ENCODE measurements at regions not wholly inside any gene's neighbourhood (a gene's known extent, or its start where the extent isn't known, plus 50 kb on each side); places are given as distances from the start of the nearest gene placed in this dataset.
"Not testable (repeated sequence)": the region's sequence is repeated elsewhere in the genome, so short reads cannot be mapped to it uniquely, and the experiment has no call there.

- DNase-seq (ENCODE audit: low spot score) = no peak
Observed at GRCh38 chr6:8829296-8829695, 394.0 kb upstream of the SLC35B3 start.

DNA sequence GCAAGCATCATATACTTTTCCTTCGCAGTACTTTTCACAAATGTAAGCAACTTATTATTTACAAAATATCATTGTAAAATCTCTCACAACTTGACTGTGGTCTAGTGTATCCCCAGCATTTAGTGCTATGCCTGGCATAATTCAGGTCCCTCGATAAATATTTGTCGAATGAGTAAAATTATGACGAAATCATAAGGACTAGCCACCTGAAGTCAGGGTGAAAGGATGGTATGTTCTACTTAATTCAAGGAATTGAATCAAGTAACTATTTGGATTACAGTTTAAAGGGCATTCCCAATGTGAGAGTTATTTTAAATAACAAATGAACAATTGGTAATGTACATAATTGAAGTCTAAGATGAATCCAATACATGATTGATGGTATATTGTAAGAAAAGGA is 393.0 kb upstream of the SLC35B3 start:
- DNase-seq (ENCODE audit: low spot score) = no peak

- DNase-seq (ENCODE audit: low spot score) = no peak
Observed at GRCh38 chr6:8825726-8826125, 390.4 kb upstream of the SLC35B3 start.

- no peak for DNase-seq (ENCODE audit: low spot score)
Observed at GRCh38 chr6:8821981-8822381, 386.6 kb upstream of the SLC35B3 start.

GRCh38 chr6:8820313-8820712 is 385.0 kb upstream of the SLC35B3 start:
- DNase-seq (ENCODE audit: low spot score) = no peak

DNA sequence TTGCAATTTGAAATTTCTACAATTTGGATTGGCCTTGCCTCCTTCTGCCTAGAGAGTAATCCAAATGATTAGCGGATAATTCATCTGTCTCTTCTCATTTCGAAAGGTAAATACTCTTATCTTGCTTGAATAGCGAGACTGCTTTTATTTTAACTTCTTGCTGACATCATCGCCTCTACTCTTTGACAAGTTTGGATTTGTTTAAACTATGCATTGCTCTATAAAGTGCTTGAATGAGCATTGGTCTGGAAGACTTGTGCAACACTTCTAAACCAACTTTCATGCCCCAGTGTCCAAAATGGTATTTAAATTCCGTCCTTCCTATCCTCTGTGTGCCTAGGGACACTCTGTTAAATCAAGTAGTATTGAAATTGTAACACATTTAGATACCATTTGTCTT is 384.1 kb upstream of the SLC35B3 start:
- no peak for DNase-seq (ENCODE audit: low spot score)

DNA sequence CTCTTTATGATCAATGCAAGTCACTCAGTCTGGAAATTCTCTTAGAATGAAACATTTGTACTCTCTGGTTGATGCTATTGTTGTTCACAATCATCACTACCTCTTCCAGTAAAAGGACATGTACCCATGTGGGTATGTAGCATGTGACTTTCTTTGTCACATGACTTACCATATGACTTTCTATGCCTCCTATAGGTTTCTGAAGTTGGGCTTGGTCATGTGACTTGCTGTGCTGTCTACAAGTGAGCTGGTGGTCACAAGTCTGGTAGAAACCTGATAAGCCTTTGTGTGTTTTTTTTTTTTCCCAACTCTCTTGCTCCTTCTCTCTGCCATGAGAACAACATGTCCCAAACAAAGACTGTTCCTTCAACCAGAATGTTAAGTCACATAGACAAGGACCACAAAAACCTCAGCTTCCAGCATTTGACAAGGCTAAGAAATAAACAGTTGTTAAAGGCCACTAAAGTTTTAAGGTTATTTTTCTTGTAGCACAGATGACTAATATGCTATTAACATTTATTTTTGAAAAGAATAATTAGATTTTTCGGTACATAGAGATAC is 379.2 kb upstream of the SLC35B3 start:
- DNase-seq (ENCODE audit: low spot score) = no peak

DNA sequence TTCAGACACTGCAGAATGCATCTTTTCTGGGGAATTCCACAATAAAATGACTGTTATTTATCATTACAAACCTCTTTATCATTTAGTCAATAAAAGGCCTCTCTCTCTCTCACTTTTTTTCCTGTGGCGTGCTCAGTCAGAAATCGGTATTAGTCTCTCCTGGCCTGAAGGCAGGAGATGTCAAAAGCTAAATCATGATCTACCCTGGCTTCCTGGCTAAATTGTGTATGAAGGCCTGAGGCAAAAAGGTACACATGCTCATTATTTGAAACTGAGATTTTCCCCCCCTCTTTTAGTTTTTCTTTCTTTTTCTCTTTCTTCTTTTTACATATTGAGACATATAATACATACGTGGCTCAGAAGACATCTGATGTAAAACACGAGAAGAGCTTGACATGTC is 375.0 kb upstream of the SLC35B3 start:
- no peak for DNase-seq (ENCODE audit: low spot score)

- no peak for DNase-seq (ENCODE audit: low spot score)
Observed at GRCh38 chr6:8809662-8810061, 374.3 kb upstream of the SLC35B3 start.

DNA sequence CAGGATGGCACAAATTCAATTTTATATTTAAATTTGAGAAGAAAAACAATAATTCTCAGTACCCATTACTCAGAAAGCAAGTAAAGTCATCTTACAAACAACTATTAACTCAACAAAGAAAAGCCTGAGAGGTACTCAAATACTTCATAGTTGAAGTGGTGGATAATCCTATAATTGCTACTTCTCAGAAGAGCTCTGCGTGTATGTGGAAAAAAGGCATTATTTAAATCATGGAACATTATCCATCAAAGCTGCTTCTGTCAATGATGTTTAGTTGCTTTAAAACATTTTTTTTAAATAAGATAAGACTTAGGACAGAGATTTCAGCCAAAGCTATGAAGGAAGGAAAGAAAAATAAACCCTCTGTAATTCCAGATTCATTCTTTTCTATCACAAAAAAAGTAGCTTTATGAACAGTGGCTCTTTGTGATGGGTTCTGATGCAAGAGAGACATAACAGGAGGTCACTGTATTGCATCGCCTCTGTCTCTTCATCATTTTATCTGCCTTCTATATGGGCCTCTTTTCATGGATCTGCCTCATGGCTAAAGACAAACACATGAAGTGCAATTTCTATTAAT is 367.9 kb upstream of the SLC35B3 start:
- DNase-seq (ENCODE audit: low spot score) = no peak

- not testable (repeated sequence) for DNase-seq (ENCODE audit: low spot score)
Observed at GRCh38 chr6:8802397-8802796, 367.1 kb upstream of the SLC35B3 start.

- no peak for DNase-seq (ENCODE audit: low spot score)
Observed at GRCh38 chr6:8794420-8794819, 359.1 kb upstream of the SLC35B3 start.

DNA sequence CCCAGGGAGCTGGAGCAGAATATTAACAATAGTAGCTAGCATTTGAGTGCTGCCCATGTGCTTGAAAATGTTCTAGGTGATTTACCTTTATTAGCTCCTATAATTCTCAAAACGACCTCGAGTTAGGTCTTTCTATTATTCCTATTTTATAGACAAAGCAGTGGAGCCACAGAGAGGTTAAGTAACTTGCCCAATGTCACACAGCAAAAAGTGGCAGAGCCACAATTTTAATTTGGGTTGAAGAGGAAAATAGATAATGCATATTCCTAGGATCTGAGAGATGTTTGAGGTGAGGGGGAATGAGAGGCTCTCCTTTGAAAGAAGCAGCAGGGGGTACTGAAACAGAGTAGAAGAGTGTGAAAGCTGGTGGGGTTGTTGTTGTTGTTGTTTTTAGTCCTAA is 354.5 kb upstream of the SLC35B3 start:
- DNase-seq (ENCODE audit: low spot score) = no peak

DNA sequence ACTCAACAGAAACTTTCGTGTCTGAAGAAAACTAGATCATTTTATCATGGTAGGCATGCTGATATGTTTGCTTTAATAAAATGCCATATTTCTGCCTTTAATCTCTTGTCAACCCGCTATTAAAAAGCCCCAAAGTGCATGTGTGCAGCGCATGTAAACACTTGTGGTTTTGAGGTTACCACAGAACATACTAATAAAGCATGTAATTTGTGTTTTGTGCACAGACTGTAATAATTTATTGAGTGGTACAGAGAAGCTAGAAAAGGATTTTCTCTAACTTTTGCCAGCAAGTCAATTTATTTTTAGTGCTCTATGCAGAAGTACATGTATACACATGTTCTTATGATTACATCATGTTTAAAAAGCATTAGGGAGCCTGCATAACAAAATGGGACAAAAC is 349.9 kb upstream of the SLC35B3 start:
- no peak for DNase-seq (ENCODE audit: low spot score)

DNA sequence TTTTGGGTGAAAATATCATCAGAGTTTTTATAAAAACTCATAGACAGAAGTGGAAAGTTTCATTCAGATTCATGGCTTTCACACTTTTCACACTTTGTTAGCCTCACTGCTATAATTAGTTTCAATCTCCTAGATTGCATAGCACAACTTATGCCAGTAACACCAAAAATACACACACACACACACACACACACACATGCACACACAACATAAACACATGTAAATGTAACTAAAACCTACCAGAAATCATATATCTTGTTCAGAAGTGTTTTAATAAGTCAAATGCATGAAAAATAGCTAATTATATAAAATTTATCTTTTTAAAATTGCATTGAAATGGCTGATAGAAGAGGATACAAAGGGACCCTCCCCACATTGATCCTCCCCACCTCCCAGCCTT is 347.8 kb upstream of the SLC35B3 start:
- no peak for DNase-seq (ENCODE audit: low spot score)

GRCh38 chr6:8780653-8781052 is 345.3 kb upstream of the SLC35B3 start:
- no peak for DNase-seq (ENCODE audit: low spot score)

GRCh38 chr6:8764733-8765132 is 329.4 kb upstream of the SLC35B3 start:
- DNase-seq (ENCODE audit: low spot score) = no peak

DNA sequence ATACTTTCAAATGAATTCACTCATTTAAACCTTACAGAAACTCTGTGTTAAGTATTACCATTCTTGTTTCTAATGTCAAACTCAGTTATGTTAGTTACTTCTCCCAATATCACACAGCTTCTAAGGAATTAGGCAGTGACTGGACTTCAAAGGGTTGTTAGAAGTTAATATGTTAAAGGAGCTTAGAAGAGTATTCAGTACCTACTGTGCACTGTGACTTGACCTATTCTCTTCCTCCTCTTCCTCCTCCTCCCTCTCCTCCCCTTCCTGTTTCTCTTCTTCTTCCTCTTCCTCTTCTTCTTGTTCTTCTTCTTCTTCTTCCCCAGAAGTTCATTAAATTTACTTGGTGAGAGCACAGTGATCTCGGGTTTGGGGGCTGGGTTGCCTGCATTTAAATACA is 325.6 kb upstream of the SLC35B3 start:
- no peak for DNase-seq (ENCODE audit: low spot score)

DNA sequence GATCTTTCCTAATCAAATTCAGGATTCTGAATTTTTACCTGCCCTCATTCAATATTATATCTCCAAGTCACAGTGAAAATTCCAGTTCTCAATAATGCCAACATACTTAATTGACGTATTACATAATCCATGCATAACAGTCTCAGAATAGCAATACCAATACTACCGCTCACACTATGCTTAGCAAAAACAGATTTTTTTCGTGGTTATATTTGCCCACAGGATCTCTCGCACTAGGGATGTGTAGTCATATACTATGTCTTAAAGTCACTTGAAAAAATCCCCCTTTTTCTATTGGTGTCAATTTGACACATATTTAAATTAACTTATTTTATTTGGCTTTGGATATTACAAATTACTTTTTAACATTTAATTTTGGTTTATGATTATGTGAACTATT is 323.1 kb upstream of the SLC35B3 start:
- no peak for DNase-seq (ENCODE audit: low spot score)

DNA sequence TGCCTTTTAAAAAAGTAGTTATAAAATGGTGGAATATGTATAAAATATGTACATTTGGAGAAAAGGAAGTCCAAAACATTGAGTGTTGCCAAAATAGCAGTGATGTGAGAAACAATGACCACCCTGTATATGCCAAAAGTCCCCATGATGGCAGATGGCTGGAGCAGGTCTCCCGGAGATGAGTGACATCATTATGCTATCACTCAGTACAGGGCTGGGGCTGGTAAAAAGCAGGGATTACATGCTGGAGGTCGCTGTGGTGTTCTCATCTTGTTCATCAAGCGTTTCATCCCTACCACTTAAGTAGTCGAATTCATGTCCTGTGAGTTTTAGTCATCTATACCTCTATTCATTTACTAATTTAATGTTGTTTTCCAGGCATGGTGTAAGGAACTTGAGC is 315.3 kb upstream of the SLC35B3 start:
- DNase-seq (ENCODE audit: low spot score) = no peak

GRCh38 chr6:8749465-8749864 is 314.1 kb upstream of the SLC35B3 start:
- DNase-seq (ENCODE audit: low spot score) = no peak

GRCh38 chr6:8743170-8743745 is 307.9 kb upstream of the SLC35B3 start:
- no peak for DNase-seq (ENCODE audit: low spot score)

GRCh38 chr6:8739454-8739853 is 304.1 kb upstream of the SLC35B3 start:
- DNase-seq (ENCODE audit: low spot score) = no peak

GRCh38 chr6:8738951-8739350 is 303.6 kb upstream of the SLC35B3 start:
- DNase-seq (ENCODE audit: low spot score) = no peak

Data from germinal center (tissue), 1 donor.